Fibroblast of gingiva (primary cell): ENCODE measurements at regions not wholly inside any gene's neighbourhood (a gene's known extent, or its start where the extent isn't known, plus 50 kb on each side); places are given as distances from the start of the nearest gene placed in this dataset.
"Not testable (repeated sequence)": the region's sequence is repeated elsewhere in the genome, so short reads cannot be mapped to it uniquely, and the experiment has no call there.

Experiments
- DNase-seq: peaks from one replicate; pipeline ENCODE4 v3.0.0-alpha.2; 2011; ENCODE audit warnings: low read depth

GRCh38 chr6:27582928-27583725, 110.2 kb upstream of the ZNF184 start:
- DNase-seq = peak; percentile 68

GRCh38 chr6:27579973-27580372, 107.1 kb upstream of the ZNF184 start:
- no peak for DNase-seq

- DNase-seq = no peak
Observed at GRCh38 chr6:27577922-27578321, 105.0 kb upstream of the ZNF184 start.

GRCh38 chr6:27575594-27576361, 102.9 kb upstream of the ZNF184 start:
- DNase-seq = peak; percentile 5

GRCh38 chr6:27568226-27568897, 95.5 kb upstream of the ZNF184 start:
- DNase-seq = no peak

- DNase-seq = no peak
Observed at GRCh38 chr6:27565839-27566779, 93.2 kb upstream of the ZNF184 start.

- no peak for DNase-seq
Observed at GRCh38 chr6:27562027-27562410, 89.1 kb upstream of the ZNF184 start.

- no peak for DNase-seq
Observed at GRCh38 chr6:27558028-27558724, 85.3 kb upstream of the ZNF184 start.

GRCh38 chr6:27556406-27556805, 83.5 kb upstream of the ZNF184 start:
- DNase-seq = no peak

GRCh38 chr6:27553123-27553904, 80.4 kb upstream of the ZNF184 start:
- peak; percentile 41 for DNase-seq

- no peak for DNase-seq
Observed at GRCh38 chr6:27551607-27552006, 78.7 kb upstream of the ZNF184 start.

- DNase-seq = no peak
Observed at GRCh38 chr6:27550692-27551091, 77.8 kb upstream of the ZNF184 start.

GRCh38 chr6:27549241-27549598, 76.3 kb upstream of the ZNF184 start:
- DNase-seq = not testable (repeated sequence)

- peak; percentile 45 for DNase-seq
Observed at GRCh38 chr6:27547157-27548075, 74.5 kb upstream of the ZNF184 start.

GRCh38 chr6:27546522-27546921, 73.6 kb upstream of the ZNF184 start:
- DNase-seq = no peak

GRCh38 chr6:27545271-27546046, 72.6 kb upstream of the ZNF184 start:
- DNase-seq = peak; percentile 60

- DNase-seq = no peak
Observed at GRCh38 chr6:27544612-27545260, 71.8 kb upstream of the ZNF184 start.

- not testable (repeated sequence) for DNase-seq
Observed at GRCh38 chr6:27544135-27544534, 71.2 kb upstream of the ZNF184 start.
